Neural cell (in vitro differentiated cells): ENCODE measurements at regions not wholly inside any gene's neighbourhood (a gene's known extent, or its start where the extent isn't known, plus 50 kb on each side); places are given as distances from the start of the nearest gene placed in this dataset.

Experiments used
- H2AFZ ChIP-seq: fragments of 200-600, 300-800 bp; sonication (generic), shearing (Covaris generic); 2 replicates; pipeline ENCODE4 v1.6.0; 2014; ENCODE audit warnings: low read depth, mild to moderate bottlenecking, antibody characterized with exemption, low read length, moderate library complexity
- H3F3A ChIP-seq: fragments of 200-600 bp; shearing (Covaris generic); 2 replicates; pipeline ENCODE4 v1.6.1; 2016; ENCODE audit warnings: mild to moderate bottlenecking, moderate library complexity, mixed read lengths, antibody characterized with exemption, low read length; ENCODE audit not compliant: insufficient read depth, poor library complexity, severe bottlenecking
- H3K27ac ChIP-seq: fragments of 200-600, 300-800 bp; sonication (generic), shearing (Covaris generic); 2 replicates; pipeline ENCODE4 v1.5.1; 2014; ENCODE audit warnings: mild to moderate bottlenecking, low read length, moderate library complexity
- H3K27me3 ChIP-seq: fragments of 300-800, 200-600 bp; sonication (generic), shearing (Covaris generic); 2 replicates; pipeline ENCODE4 v1.6.0; 2014; ENCODE audit warnings: mild to moderate bottlenecking, low read depth, low read length, moderate library complexity; ENCODE audit not compliant: insufficient read depth
- H3K36me3 ChIP-seq: fragments of 300-800, 200-600 bp; sonication (generic), shearing (Covaris generic); 2 replicates; pipeline ENCODE4 v1.5.1; 2014; ENCODE audit warnings: mild to moderate bottlenecking, antibody characterized with exemption, low read length, moderate library complexity; ENCODE audit not compliant: insufficient read depth
- H3K4me2 ChIP-seq: fragments of 300-800, 200-600 bp; sonication (generic), shearing (Covaris generic); 2 replicates; pipeline ENCODE4 v1.6.0; 2014; ENCODE audit warnings: mild to moderate bottlenecking, low read length
- H3K4me3 ChIP-seq: fragments of 300-800, 200-600 bp; sonication (generic), shearing (Covaris generic); 2 replicates; pipeline ENCODE4 v1.5.1; 2014; ENCODE audit warnings: mild to moderate bottlenecking, low read length, moderate library complexity
- H3K79me2 ChIP-seq: fragments of 200-600 bp; shearing (Covaris generic); replicated peaks from 2 replicates; pipeline ENCODE4 v1.6.0; 2014; ENCODE audit warnings: mild to moderate bottlenecking, low read length, moderate library complexity; ENCODE audit not compliant: insufficient read depth
- H3K9ac ChIP-seq: fragments of 300-800, 200-600 bp; sonication (generic), shearing (Covaris generic); 2 replicates; pipeline ENCODE4 v1.6.1; 2016; ENCODE audit warnings: mild to moderate bottlenecking, low read length, mixed read lengths
- H3K9me2 ChIP-seq: fragments of 200-600 bp; shearing (Covaris generic); 2 replicates; pipeline ENCODE4 v1.6.1; 2016; ENCODE audit warnings: mild to moderate bottlenecking, low read length, mixed read lengths; ENCODE audit not compliant: insufficient read depth
- H3K9me3 ChIP-seq: fragments of 200-600, 300-800 bp; sonication (generic), shearing (Covaris generic); 2 replicates; pipeline ENCODE4 v1.6.1; 2016; ENCODE audit warnings: mild to moderate bottlenecking, mixed run types, low read length, moderate library complexity, mixed read lengths
- H4K20me1 ChIP-seq: fragments of 200-600 bp; shearing (Covaris generic); 2 replicates; pipeline ENCODE4 v1.6.1; 2016; ENCODE audit warnings: mild to moderate bottlenecking, mixed run types; ENCODE audit not compliant: insufficient read depth
- CTCF ChIP-seq: fragments of 450-650 bp; IDR thresholded peaks from 2 replicates; pipeline ENCODE4 v1.5.1; 2014; ENCODE audit warnings: antibody characterized with exemption, mild to moderate bottlenecking, moderate library complexity; ENCODE audit not compliant: poor library complexity, severe bottlenecking
- EP300 ChIP-seq: fragments of 450-650 bp; conservative IDR thresholded peaks from 2 replicates; pipeline ENCODE4 v1.6.1; 2014; ENCODE audit warnings: antibody characterized with exemption, mild to moderate bottlenecking, moderate library complexity; ENCODE audit not compliant: poor library complexity, severe bottlenecking
- EZH2 ChIP-seq: fragments of 200-600, 300-800 bp; shearing (Covaris generic), sonication (generic); IDR thresholded peaks from 2 replicates; pipeline ENCODE4 v1.6.1; 2014; ENCODE audit warnings: antibody characterized with exemption, low read length, borderline replicate concordance, mild to moderate bottlenecking; ENCODE audit not compliant: insufficient read depth, poor library complexity, severe bottlenecking
- MXI1 ChIP-seq: fragments of 450-650 bp; conservative IDR thresholded peaks from 2 replicates; pipeline ENCODE4 v1.6.1; 2014; ENCODE audit warnings: antibody characterized with exemption, mild to moderate bottlenecking; ENCODE audit not compliant: poor library complexity, severe bottlenecking
- POLR2AphosphoS5 ChIP-seq: IDR thresholded peaks from 2 replicates; pipeline ENCODE4 v1.6.1; 2012
- RAD21 ChIP-seq: fragments of 450-650 bp; conservative IDR thresholded peaks from 2 replicates; pipeline ENCODE4 v1.6.1; 2014; ENCODE audit warnings: antibody characterized with exemption, mild to moderate bottlenecking, moderate library complexity
- REST ChIP-seq: IDR thresholded peaks from 2 replicates; pipeline ENCODE4 v1.6.1; 2012; ENCODE audit warnings: borderline replicate concordance
- SMC3 ChIP-seq: fragments of 450-650 bp; conservative IDR thresholded peaks from 2 replicates; pipeline ENCODE4 v1.6.1; 2014; ENCODE audit warnings: antibody characterized with exemption, mild to moderate bottlenecking, moderate library complexity; ENCODE audit not compliant: poor library complexity
- TAF1 ChIP-seq: IDR thresholded peaks from 2 replicates; pipeline ENCODE4 v1.6.1; 2012; ENCODE audit warnings: low read depth

DNA sequence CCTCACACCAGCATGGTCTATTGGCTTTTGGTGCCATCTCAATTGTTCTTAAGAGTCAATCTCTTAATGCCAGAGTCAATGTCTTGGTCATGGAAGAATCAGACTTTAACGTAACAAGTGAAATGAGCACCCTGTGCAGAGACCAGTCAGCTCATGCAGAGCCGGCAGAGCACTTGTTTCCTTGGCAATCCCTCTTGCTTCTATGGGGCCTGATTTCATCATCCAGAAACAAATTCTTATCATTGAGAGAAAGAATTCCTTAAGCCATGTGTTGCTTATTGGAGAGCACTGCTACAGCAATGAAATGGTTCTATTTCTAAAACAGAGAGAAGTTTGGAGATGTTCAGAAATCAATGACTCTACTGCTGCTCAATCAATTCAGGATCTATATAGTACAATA, 212.8 kb downstream of the IPMK start:
- Histone ChIP-seq H3K4me3 (no peak overlapping the region), H3K9me3 (no peaks in the 10 kb centered on the region), H2AFZ (no peak overlapping the region), H3F3A (no peaks in the 10 kb centered on the region), H3K27ac (no peak overlapping the region), H4K20me1 (no peaks in the 10 kb centered on the region), H3K36me3 (no peaks in the 10 kb centered on the region), H3K9ac (no peak overlapping the region), H3K79me2 (no peaks in the 10 kb centered on the region), H3K9me2 (no peaks in the 10 kb centered on the region), H3K4me2 (no peak overlapping the region), H3K27me3 (no peaks in the 10 kb centered on the region)
- TF ChIP-seq TAF1 (no peak), SMC3 (no peak), EP300 (no peak)

DNA sequence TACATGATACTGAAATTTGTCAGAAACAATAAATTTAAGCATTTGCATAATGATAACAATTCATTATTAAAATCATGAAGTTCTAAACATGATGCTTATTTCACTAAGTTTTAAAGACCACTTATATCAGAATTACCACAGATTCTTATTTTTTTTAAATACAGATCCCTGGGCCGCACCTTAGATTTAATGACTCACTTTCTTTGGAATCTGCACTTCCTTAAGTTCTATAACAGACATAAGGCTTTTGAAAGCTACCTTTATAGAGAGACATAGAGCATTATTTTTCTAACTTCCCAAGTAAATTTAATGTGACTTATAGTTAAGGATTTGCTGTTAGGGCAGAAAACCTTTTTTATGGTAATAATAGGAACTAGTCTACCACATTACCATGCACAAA, 214.9 kb downstream of the IPMK start:
- Histone ChIP-seq H3K27ac (no peak overlapping the region), H3K27me3 (no peaks in the 10 kb centered on the region), H3K9me2 (no peaks in the 10 kb centered on the region), H3F3A (no peaks in the 10 kb centered on the region), H3K9me3 (no peaks in the 10 kb centered on the region), H3K36me3 (no peaks in the 10 kb centered on the region), H3K4me3 (no peak overlapping the region), H3K79me2 (no peaks in the 10 kb centered on the region), H2AFZ (no peak overlapping the region), H3K9ac (no peak overlapping the region), H3K4me2 (no peak overlapping the region), H4K20me1 (no peaks in the 10 kb centered on the region)
- TF ChIP-seq EZH2, result no peak

DNA sequence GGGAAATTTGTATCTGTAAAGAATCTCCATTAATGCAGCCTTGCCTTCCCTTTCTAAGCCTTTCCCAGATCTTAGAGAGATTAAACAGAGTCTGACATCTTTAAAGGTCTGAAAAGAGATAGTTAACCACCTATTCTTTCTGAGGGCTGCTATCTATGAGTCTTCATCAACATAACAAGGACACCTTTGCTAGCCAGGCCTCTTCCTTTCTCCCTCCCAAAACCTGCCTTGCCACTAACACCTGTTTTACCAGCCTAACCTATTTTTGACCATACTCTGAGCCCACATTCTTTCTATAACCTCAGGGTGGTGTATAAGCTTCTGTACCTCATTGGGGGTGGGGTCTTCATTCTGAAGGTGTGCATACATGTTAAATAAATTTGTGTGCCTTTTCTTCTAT, 217.1 kb downstream of the IPMK start:
- no peaks in the 10 kb centered on the region for H3F3A ChIP-seq
- no peaks in the 10 kb centered on the region for H3K27me3 ChIP-seq
- H3K4me3 ChIP-seq, result no peak overlapping the region
- no peak overlapping the region for H3K27ac ChIP-seq
- no peak for TF ChIP-seq POLR2AphosphoS5
- TF ChIP-seq EZH2, result no peak
- TF ChIP-seq TAF1, result no peak
- no peak for TF ChIP-seq EP300
- H2AFZ ChIP-seq, result no peak overlapping the region
- no peak overlapping the region for H3K4me2 ChIP-seq
- H3K9me2 ChIP-seq, result no peaks in the 10 kb centered on the region
- no peaks in the 10 kb centered on the region for H4K20me1 ChIP-seq
- no peaks in the 10 kb centered on the region for H3K36me3 ChIP-seq
- no peak overlapping the region for H3K9ac ChIP-seq
- H3K79me2 ChIP-seq, result no peaks in the 10 kb centered on the region
- H3K9me3 ChIP-seq, result no peaks in the 10 kb centered on the region

DNA sequence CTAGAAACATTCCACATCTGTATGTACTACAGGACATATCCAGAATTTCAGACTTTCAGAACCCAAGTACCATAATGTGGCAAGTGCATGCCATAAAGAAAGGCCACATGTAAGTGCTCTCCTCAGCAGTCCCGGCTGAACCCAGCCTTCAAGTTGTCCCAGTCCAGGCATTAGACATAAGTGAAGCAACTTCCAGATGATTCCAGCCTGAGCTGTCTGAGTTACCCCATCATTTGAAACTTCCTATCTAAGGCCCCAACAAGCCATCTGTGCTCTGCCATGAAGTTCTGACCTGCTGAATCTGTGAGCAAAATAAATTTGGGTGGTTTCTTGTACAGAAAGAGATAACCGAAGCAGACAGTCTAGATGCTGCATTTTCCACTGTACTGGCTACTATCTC, 218.8 kb downstream of the IPMK start:
- no peak overlapping the region for H3K27ac ChIP-seq
- H3K9me2 ChIP-seq, result no peaks in the 10 kb centered on the region
- no peaks in the 10 kb centered on the region for H3K79me2 ChIP-seq
- no peak overlapping the region for H3K4me2 ChIP-seq
- no peaks in the 10 kb centered on the region for H4K20me1 ChIP-seq
- no peaks in the 10 kb centered on the region for H3F3A ChIP-seq
- TF ChIP-seq EP300, result no peak
- no peak for TF ChIP-seq TAF1
- TF ChIP-seq EZH2, result no peak
- no peak for TF ChIP-seq RAD21
- TF ChIP-seq POLR2AphosphoS5, result no peak
- no peak for TF ChIP-seq REST
- no peak for TF ChIP-seq CTCF
- TF ChIP-seq MXI1, result no peak
- no peak for TF ChIP-seq SMC3
- H3K9me3 ChIP-seq, result no peaks in the 10 kb centered on the region
- no peak overlapping the region for H3K4me3 ChIP-seq
- no peak overlapping the region for H3K9ac ChIP-seq
- H2AFZ ChIP-seq, result no peak overlapping the region
- H3K27me3 ChIP-seq, result no peaks in the 10 kb centered on the region
- no peaks in the 10 kb centered on the region for H3K36me3 ChIP-seq
